ENCODE measurements at regions not wholly inside any gene's neighbourhood (a gene's known extent, or its start where the extent isn't known, plus 50 kb on each side); places are given as distances from the start of the nearest gene placed in this dataset.

DNA sequence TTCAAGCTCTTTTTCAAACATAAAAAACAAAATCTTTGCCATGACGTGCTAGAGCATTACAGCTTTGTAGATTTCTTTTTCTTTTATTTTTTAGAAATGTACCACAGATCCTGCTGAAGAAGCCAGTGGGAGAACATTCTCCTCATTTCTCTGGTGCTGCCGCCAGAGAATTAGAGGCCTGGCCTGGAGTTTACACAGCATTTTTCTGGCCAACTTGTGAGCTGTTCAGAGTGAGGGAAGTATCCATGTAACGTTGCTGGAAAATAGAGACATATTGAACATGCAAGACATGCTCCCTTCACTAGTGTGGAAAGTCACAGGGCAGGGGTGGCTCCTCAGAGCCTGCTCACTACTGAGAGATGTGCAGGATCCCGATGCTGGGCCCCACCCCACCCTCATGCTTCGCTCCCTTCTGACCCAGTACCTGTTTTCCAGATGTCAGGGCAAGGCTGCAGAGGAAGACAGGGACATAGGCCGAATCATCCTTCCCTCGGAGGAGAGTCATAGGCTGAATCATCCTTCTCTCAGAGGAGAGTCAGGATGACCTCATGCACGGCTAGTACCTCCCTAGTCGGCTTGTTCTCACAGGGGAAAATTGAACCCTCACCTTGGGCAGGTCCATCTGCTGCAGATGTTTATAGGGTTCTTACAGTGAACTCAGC, 298.5 kb downstream of the INSIG2 start:
- TF ChIP-seq, protein P1, sequence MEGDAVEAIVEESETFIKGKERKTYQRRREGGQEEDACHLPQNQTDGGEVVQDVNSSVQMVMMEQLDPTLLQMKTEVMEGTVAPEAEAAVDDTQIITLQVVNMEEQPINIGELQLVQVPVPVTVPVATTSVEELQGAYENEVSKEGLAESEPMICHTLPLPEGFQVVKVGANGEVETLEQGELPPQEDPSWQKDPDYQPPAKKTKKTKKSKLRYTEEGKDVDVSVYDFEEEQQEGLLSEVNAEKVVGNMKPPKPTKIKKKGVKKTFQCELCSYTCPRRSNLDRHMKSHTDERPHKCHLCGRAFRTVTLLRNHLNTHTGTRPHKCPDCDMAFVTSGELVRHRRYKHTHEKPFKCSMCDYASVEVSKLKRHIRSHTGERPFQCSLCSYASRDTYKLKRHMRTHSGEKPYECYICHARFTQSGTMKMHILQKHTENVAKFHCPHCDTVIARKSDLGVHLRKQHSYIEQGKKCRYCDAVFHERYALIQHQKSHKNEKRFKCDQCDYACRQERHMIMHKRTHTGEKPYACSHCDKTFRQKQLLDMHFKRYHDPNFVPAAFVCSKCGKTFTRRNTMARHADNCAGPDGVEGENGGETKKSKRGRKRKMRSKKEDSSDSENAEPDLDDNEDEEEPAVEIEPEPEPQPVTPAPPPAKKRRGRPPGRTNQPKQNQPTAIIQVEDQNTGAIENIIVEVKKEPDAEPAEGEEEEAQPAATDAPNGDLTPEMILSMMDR (IDR thresholded peaks at IDR 0.05; ENCODE audit: low read depth, low read length) = no peak
- TF ChIP-seq POLR2A (IDR thresholded peaks at IDR 0.05; ENCODE audit: extremely low read depth, insufficient read length) = no peak
